ENCODE measurements at regions not wholly inside any gene's neighbourhood (a gene's known extent, or its start where the extent isn't known, plus 50 kb on each side); places are given as distances from the start of the nearest gene placed in this dataset.

GRCh38 chr5:52449516-52449915 is 338.2 kb upstream of the ITGA1 start:
- no peak for DNase-seq (ENCODE audit: low spot score in 2 of 2)
- TF ChIP-seq CTCF (IDR thresholded peaks at IDR 0.05) (no peak), POLR2A (IDR thresholded peaks at IDR 0.05) (no peak)
- intact Hi-C loops (cut with DNase I; ENCODE audit: low total_unique reads), result no loop called here
- WGBS, 2 donors, result 28 to 37% methylated on average over 3 of the region's 3 CpGs
- no peak overlapping the region for H3K4me3 ChIP-seq (ENCODE audit: low read depth, poor library complexity, severe bottlenecking)

- no peak overlapping the region for H3K4me3 ChIP-seq (ENCODE audit: low read depth, poor library complexity, severe bottlenecking)
- DNase-seq (ENCODE audit: low spot score in 2 of 2), result no peak
- intact Hi-C loops (cut with DNase I; ENCODE audit: low total_unique reads), result no loop called here
- 68 to 73% methylated on average over 1 of the region's 1 CpG for WGBS, 2 donors
- TF ChIP-seq CTCF (IDR thresholded peaks at IDR 0.05), result no peak
- TF ChIP-seq POLR2A (IDR thresholded peaks at IDR 0.05), result no peak
These were observed 335.6 kb upstream of the ITGA1 start for GRCh38 chr5:52452098-52452497.

- WGBS, 2 donors, result 70 to 73% methylated on average over 2 of the region's 2 CpGs
- intact Hi-C loops (cut with DNase I; ENCODE audit: low total_unique reads), result no loop called here
- no peak for TF ChIP-seq CTCF (IDR thresholded peaks at IDR 0.05)
- no peak for TF ChIP-seq POLR2A (IDR thresholded peaks at IDR 0.05)
- no peak overlapping the region for H3K4me3 ChIP-seq (ENCODE audit: low read depth, poor library complexity, severe bottlenecking)
- no peak for DNase-seq (ENCODE audit: low spot score in 2 of 2)
These were observed 334.5 kb upstream of the ITGA1 start for GRCh38 chr5:52453176-52453575.

GRCh38 chr5:52455920-52456319 is 331.8 kb upstream of the ITGA1 start:
- intact Hi-C loops (cut with DNase I; ENCODE audit: low total_unique reads), result no loop called here
- no peak overlapping the region for H3K4me3 ChIP-seq (ENCODE audit: low read depth, poor library complexity, severe bottlenecking)
- no peak for DNase-seq (ENCODE audit: low spot score in 2 of 2)
- WGBS, 2 donors, result 84 to 86% methylated on average over 2 of the region's 2 CpGs
- TF ChIP-seq CTCF (IDR thresholded peaks at IDR 0.05) (no peak), POLR2A (IDR thresholded peaks at IDR 0.05) (no peak)

GRCh38 chr5:52457810-52458209 is 329.9 kb upstream of the ITGA1 start:
- intact Hi-C loops (cut with DNase I; ENCODE audit: low total_unique reads), result no loop called here
- TF ChIP-seq CTCF (IDR thresholded peaks at IDR 0.05) (no peak), POLR2A (IDR thresholded peaks at IDR 0.05) (no peak)
- 25 to 31% methylated on average over 2 of the region's 2 CpGs for WGBS, 2 donors
- no peak for DNase-seq (ENCODE audit: low spot score in 2 of 2)
- no peak overlapping the region for H3K4me3 ChIP-seq (ENCODE audit: low read depth, poor library complexity, severe bottlenecking)

- TF ChIP-seq CTCF (IDR thresholded peaks at IDR 0.05) (no peak), POLR2A (IDR thresholded peaks at IDR 0.05) (no peak)
- 55 to 56% methylated on average over 4 of the region's 4 CpGs for WGBS, 2 donors
- intact Hi-C loops (cut with DNase I; ENCODE audit: low total_unique reads), result no loop called here
- no peak overlapping the region for H3K4me3 ChIP-seq (ENCODE audit: low read depth, poor library complexity, severe bottlenecking)
- DNase-seq (ENCODE audit: low spot score in 2 of 2), result no peak
These were observed 321.6 kb upstream of the ITGA1 start for GRCh38 chr5:52466113-52466512.
